Fibroblast of lung (primary cell): ENCODE measurements at regions not wholly inside any gene's neighbourhood (a gene's known extent, or its start where the extent isn't known, plus 50 kb on each side); places are given as distances from the start of the nearest gene placed in this dataset.

Experiments
- DNase-seq, 2 donors: peaks; one replicate each; pipeline versions ENCODE4 v3.0.0 to v3.0.0-alpha.2; 2010; ENCODE audit warnings: low read depth in 2 of 2
- H2AFZ ChIP-seq: 2 replicates; pipeline ENCODE4 v1.5.1; 2012; ENCODE audit warnings: low read length, control low read depth, inconsistent platforms
- H3K27ac ChIP-seq: 2 replicates; pipeline ENCODE4 v1.5.1; 2011; ENCODE audit warnings: low read length, control low read depth; ENCODE audit not compliant: insufficient read depth
- H3K27me3 ChIP-seq: 2 replicates; pipeline ENCODE4 v1.5.1; 2011; ENCODE audit warnings: mild to moderate bottlenecking, low read length; ENCODE audit not compliant: control insufficient read depth, insufficient read depth
- H3K36me3 ChIP-seq: 2 replicates; pipeline ENCODE4 v1.5.1; 2011; ENCODE audit warnings: low read length; ENCODE audit not compliant: control insufficient read depth, insufficient read depth
- H3K4me1 ChIP-seq: 2 replicates; pipeline ENCODE4 v1.5.1; 2011; ENCODE audit warnings: low read length; ENCODE audit not compliant: control insufficient read depth, insufficient read depth; ENCODE audit errors: extremely low read depth
- H3K4me2 ChIP-seq: 2 replicates; pipeline ENCODE4 v1.5.1; 2011; ENCODE audit warnings: low read length, control low read depth; ENCODE audit not compliant: insufficient read depth; ENCODE audit errors: extremely low read depth
- H3K4me3 ChIP-seq, 4 experiments: fragments of 200-600 bp in 1 of 4; sonication (generic) in 1 of 4; replicated peaks in 1 of 4; 2 replicates each; pipeline ENCODE4 v1.5.1; 2011 to 2016; ENCODE audit warnings: low read length in 4 of 4, low read depth in 3 of 4, mild to moderate bottlenecking in 3 of 4, control low read depth in 2 of 4, inconsistent platforms in 1 of 4, mixed read lengths in 1 of 4; ENCODE audit not compliant: insufficient read depth in 1 of 4; ENCODE audit errors: control extremely low read depth in 1 of 4
- H3K79me2 ChIP-seq: 2 replicates; pipeline ENCODE4 v1.5.1; 2012; ENCODE audit warnings: mild to moderate bottlenecking, low read length, inconsistent platforms; ENCODE audit not compliant: control insufficient read depth, insufficient read depth
- H3K9ac ChIP-seq: 2 replicates; pipeline ENCODE4 v1.5.1; 2011; ENCODE audit warnings: mild to moderate bottlenecking, low read length, control low read depth; ENCODE audit not compliant: insufficient read depth
- H3K9me3 ChIP-seq: 2 replicates; pipeline ENCODE4 v1.5.1; 2012; ENCODE audit warnings: low read depth, low read length; ENCODE audit not compliant: control insufficient read depth, insufficient read depth
- H4K20me1 ChIP-seq: 2 replicates; pipeline ENCODE4 v1.5.1; 2011; ENCODE audit warnings: low read length; ENCODE audit not compliant: control insufficient read depth, insufficient read depth; ENCODE audit errors: extremely low read depth
- EZH2 ChIP-seq: IDR thresholded peaks from 2 replicates; pipeline ENCODE4 v1.5.1; 2012; ENCODE audit warnings: low read length, control low read depth, mild to moderate bottlenecking; ENCODE audit errors: missing control alignments
- TF ChIP-seq, protein P1 (sequence below), 2 donors: IDR thresholded peaks in 1 of 2; conservative IDR thresholded peaks in 1 of 2; 1 replicate in 1 of 2; 2 replicates in 1 of 2; pipeline ENCODE4 v1.5.1; 2011 to 2012; ENCODE audit warnings: low read length in 2 of 2, control low read depth in 1 of 2, inconsistent platforms in 1 of 2, low read depth in 1 of 2, mild to moderate bottlenecking in 1 of 2

DNA sequence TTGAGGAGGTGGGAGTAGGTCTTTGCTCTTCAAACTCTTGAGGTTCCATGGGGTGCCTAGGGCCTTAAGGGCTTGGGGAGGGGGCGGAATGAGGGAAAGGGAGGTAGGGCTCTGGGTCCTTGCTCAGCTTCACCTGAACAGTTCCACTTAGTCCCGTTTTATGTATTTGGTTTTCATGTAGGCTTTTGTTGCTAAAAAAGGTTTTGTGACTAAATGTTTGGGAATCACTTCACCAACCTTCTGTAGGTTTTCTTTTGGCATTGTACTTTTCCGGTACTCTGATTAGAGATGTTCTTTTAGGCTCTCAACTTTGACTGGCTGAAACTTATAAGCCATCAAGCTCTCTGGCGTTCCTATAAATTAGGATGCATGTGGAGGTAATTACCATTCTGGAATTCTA is 108.1 kb downstream of the MYCN start:
- H3K9ac ChIP-seq, result no peak overlapping the region
- H4K20me1 ChIP-seq, result no peaks in the 10 kb centered on the region
- DNase-seq, result no peak
- no peak overlapping the region for H2AFZ ChIP-seq
- no peak overlapping the region for H3K4me2 ChIP-seq
- H3K79me2 ChIP-seq, result no peaks in the 10 kb centered on the region
- no peak overlapping the region for H3K4me3 ChIP-seq
- no peak overlapping the region for H3K27ac ChIP-seq
- no peaks in the 10 kb centered on the region for H3K4me1 ChIP-seq
- TF ChIP-seq, protein P1, sequence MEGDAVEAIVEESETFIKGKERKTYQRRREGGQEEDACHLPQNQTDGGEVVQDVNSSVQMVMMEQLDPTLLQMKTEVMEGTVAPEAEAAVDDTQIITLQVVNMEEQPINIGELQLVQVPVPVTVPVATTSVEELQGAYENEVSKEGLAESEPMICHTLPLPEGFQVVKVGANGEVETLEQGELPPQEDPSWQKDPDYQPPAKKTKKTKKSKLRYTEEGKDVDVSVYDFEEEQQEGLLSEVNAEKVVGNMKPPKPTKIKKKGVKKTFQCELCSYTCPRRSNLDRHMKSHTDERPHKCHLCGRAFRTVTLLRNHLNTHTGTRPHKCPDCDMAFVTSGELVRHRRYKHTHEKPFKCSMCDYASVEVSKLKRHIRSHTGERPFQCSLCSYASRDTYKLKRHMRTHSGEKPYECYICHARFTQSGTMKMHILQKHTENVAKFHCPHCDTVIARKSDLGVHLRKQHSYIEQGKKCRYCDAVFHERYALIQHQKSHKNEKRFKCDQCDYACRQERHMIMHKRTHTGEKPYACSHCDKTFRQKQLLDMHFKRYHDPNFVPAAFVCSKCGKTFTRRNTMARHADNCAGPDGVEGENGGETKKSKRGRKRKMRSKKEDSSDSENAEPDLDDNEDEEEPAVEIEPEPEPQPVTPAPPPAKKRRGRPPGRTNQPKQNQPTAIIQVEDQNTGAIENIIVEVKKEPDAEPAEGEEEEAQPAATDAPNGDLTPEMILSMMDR (conservative IDR thresholded peaks at IDR 0.05 in 1 of 2, IDR thresholded peaks at IDR 0.05 in 1 of 2; ENCODE audit: low read depth in 1 of 2, low read length in 2 of 2), result no peak
- TF ChIP-seq EZH2, result no peak
- no peaks in the 10 kb centered on the region for H3K9me3 ChIP-seq
- H3K27me3 ChIP-seq, result no peaks in the 10 kb centered on the region
- H3K36me3 ChIP-seq, result no peaks in the 10 kb centered on the region

DNA sequence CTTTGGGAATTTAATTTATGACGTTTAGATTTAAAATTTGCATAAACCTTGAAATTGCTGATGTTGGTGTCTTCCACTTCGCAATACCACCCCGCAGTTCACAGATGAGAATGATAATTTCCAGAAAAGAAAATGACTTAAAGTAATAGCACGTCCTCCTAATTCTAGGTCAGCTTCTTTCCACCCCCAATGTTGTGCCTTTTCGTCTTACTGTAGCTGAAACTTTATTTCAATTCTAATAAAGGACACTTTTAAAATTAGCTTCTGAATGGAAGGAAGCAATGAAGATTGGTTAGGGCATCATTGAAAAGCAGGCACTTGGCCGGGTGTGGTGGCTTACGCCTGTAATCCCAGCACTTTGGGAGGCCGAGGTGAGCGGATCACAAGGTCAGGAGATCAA is 107.4 kb downstream of the MYCN start:
- Histone ChIP-seq H3K9me3 (no peaks in the 10 kb centered on the region), H3K4me3 (no peak overlapping the region), H3K79me2 (no peaks in the 10 kb centered on the region), H2AFZ (no peak overlapping the region), H4K20me1 (no peaks in the 10 kb centered on the region), H3K27ac (no peak overlapping the region), H3K9ac (no peak overlapping the region), H3K27me3 (no peaks in the 10 kb centered on the region), H3K4me2 (no peak overlapping the region), H3K36me3 (no peaks in the 10 kb centered on the region), H3K4me1 (no peaks in the 10 kb centered on the region)
- no peak for DNase-seq
- no peak for TF ChIP-seq EZH2
- TF ChIP-seq, protein P1 (conservative IDR thresholded peaks at IDR 0.05 in 1 of 2, IDR thresholded peaks at IDR 0.05 in 1 of 2; ENCODE audit: low read depth in 1 of 2, low read length in 2 of 2), result no peak

DNA sequence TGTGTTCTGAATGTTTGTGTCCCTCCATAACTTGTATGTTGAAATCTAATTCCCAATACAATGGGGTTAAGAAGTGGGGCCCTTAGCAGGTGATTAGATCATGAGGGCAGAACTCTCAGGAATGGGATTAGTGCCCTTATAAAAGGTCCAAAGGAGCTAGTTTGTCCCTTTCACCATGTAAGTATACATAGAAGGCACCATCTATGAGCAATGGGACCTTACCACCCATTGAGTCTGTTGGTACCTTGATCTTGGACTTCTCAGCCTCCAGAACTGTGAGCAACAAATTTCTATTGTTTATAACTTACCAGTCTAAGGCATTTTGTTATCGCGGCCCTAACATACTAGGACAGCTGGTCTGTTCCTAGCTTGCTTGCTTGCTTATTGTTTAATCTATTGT is 106.3 kb downstream of the MYCN start:
- Histone ChIP-seq H3K9ac (no peak overlapping the region), H3K4me1 (no peaks in the 10 kb centered on the region), H3K27me3 (no peaks in the 10 kb centered on the region), H3K9me3 (no peaks in the 10 kb centered on the region), H3K4me3 (no peak overlapping the region), H2AFZ (no peak overlapping the region), H3K79me2 (no peaks in the 10 kb centered on the region), H3K36me3 (no peaks in the 10 kb centered on the region), H3K27ac (no peak overlapping the region), H3K4me2 (no peak overlapping the region), H4K20me1 (no peaks in the 10 kb centered on the region)
- no peak for TF ChIP-seq EZH2
- TF ChIP-seq, protein P1 (conservative IDR thresholded peaks at IDR 0.05 in 1 of 2, IDR thresholded peaks at IDR 0.05 in 1 of 2; ENCODE audit: low read depth in 1 of 2, low read length in 2 of 2), result no peak
- DNase-seq, result no peak
